CD1c-positive myeloid dendritic cell (primary cell): ENCODE measurements at regions not wholly inside any gene's neighbourhood (a gene's known extent, or its start where the extent isn't known, plus 50 kb on each side); places are given as distances from the start of the nearest gene placed in this dataset.

Experiments used
- DNase-seq: peaks from one replicate; pipeline ENCODE4 v3.0.0-alpha.2; 2016; ENCODE audit errors: extremely low spot score

GRCh38 chr9:78563269-78563668, 266.3 kb downstream of the PSAT1 start:
- DNase-seq = no peak

- no peak for DNase-seq
Measured at GRCh38 chr9:78565481-78565880, 268.6 kb downstream of the PSAT1 start.

GRCh38 chr9:78566521-78566920, 269.6 kb downstream of the PSAT1 start:
- DNase-seq = no peak

- DNase-seq = no peak
Measured at GRCh38 chr9:78566948-78567675, 270.2 kb downstream of the PSAT1 start.

- no peak for DNase-seq
Measured at GRCh38 chr9:78567693-78568092, 270.8 kb downstream of the PSAT1 start.

- DNase-seq = no peak
Measured at GRCh38 chr9:78568774-78569173, 271.8 kb downstream of the PSAT1 start.

- no peak for DNase-seq
Measured at GRCh38 chr9:78572266-78572665, 275.3 kb downstream of the PSAT1 start.

- DNase-seq = no peak
Measured at GRCh38 chr9:78573205-78573604, 276.3 kb downstream of the PSAT1 start.

- no peak for DNase-seq
Measured at GRCh38 chr9:78573669-78574068, 276.7 kb downstream of the PSAT1 start.

- DNase-seq = no peak
Measured at GRCh38 chr9:78574354-78575045, 277.6 kb downstream of the PSAT1 start.

GRCh38 chr9:78575081-78575480, 278.2 kb downstream of the PSAT1 start:
- no peak for DNase-seq

GRCh38 chr9:78575771-78576170, 278.8 kb downstream of the PSAT1 start:
- DNase-seq = no peak

GRCh38 chr9:78577156-78577906, 280.4 kb downstream of the PSAT1 start:
- no peak for DNase-seq

GRCh38 chr9:78578072-78578471, 281.1 kb downstream of the PSAT1 start:
- DNase-seq = no peak

- DNase-seq = no peak
Measured at GRCh38 chr9:78582821-78583220, 285.9 kb downstream of the PSAT1 start.

GRCh38 chr9:78584589-78584988, 287.7 kb downstream of the PSAT1 start:
- no peak for DNase-seq

- no peak for DNase-seq
Measured at GRCh38 chr9:78585909-78586308, 289.0 kb downstream of the PSAT1 start.

- no peak for DNase-seq
Measured at GRCh38 chr9:78590068-78590467, 293.1 kb downstream of the PSAT1 start.

- no peak for DNase-seq
Measured at GRCh38 chr9:78592811-78593210, 295.9 kb downstream of the PSAT1 start.

GRCh38 chr9:78595200-78595945, 298.4 kb downstream of the PSAT1 start:
- no peak for DNase-seq

- DNase-seq = no peak
Measured at GRCh38 chr9:78596346-78596745, 299.4 kb downstream of the PSAT1 start.

- DNase-seq = no peak
Measured at GRCh38 chr9:78598120-78598519, 301.2 kb downstream of the PSAT1 start.
